HUES6 (cell line): ENCODE measurements at regions not wholly inside any gene's neighbourhood (a gene's known extent, or its start where the extent isn't known, plus 50 kb on each side); places are given as distances from the start of the nearest gene placed in this dataset.

Source experiments
- H3K27ac ChIP-seq: 2 replicates; pipeline ENCODE4 v1.7.0; 2013; ENCODE audit warnings: low read depth, mild to moderate bottlenecking, low read length, inconsistent platforms
- H3K27me3 ChIP-seq: 2 replicates; pipeline ENCODE4 v1.6.1; 2013; ENCODE audit warnings: low read length; ENCODE audit not compliant: control insufficient read depth, insufficient read depth
- H3K36me3 ChIP-seq: 2 replicates; pipeline ENCODE4 v1.6.1; 2013; ENCODE audit warnings: low read length; ENCODE audit not compliant: control insufficient read depth, insufficient read depth
- H3K4me1 ChIP-seq: 2 replicates; pipeline ENCODE4 v1.6.1; 2013; ENCODE audit warnings: low read length; ENCODE audit not compliant: control insufficient read depth, insufficient read depth
- H3K4me3 ChIP-seq: 2 replicates; pipeline ENCODE4 v1.5.1; 2013; ENCODE audit warnings: low read depth, low read length
- H3K9ac ChIP-seq: one replicate; pipeline ENCODE4 v1.6.1; 2013; ENCODE audit warnings: mild to moderate bottlenecking, low read length
- H3K9me3 ChIP-seq: 2 replicates; pipeline ENCODE4 v1.6.1; 2013; ENCODE audit warnings: low read depth, low read length; ENCODE audit not compliant: control insufficient read depth, insufficient read depth

DNA sequence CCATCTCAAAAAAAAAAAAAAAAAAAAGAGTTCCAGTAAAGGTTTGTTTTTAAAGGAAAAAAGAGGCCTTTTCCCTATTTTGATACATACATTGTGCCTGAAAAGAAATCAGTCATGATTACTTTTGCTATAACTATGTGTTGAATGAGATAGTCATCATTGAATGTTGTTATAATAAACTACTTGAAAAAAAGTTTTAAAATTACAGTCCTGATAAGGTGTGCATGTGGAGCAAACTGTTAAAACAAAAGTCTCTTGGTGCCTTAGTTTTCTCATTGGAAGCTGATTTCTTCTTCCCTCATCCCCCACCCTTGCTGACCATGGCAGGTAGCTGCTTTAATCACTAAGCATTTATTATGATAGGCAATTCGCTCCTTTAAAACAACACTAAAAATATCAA, 172.3 kb upstream of the TBCA start:
- Histone ChIP-seq H3K4me3 (no peak overlapping the region), H3K9ac (no peak overlapping the region), H3K27ac (no peak overlapping the region), H3K27me3 (peaks cover 11% of the 10 kb centered on the region; the same call in 1 of the 2 replicates), H3K36me3 (no peaks in the 10 kb centered on the region), H3K9me3 (no peaks in the 10 kb centered on the region), H3K4me1 (no peaks in the 10 kb centered on the region)

DNA sequence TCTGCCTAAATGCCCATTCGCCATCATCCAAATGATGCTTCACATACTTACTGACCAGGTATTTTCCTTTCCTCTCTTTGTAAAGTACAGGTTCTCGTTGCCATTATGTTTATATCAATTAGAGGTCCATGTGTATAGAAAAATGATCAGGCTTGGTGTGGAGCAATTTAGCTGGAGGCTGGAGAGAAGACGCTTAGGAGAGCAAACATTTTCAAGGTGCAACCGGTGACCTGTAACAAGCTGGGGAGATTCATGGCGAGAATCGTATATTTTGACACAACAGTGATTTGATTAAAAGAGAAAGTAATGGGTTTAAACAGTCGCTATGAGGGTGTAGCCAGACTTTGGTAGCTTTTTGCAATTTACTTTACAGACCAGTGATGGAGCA, 170.9 kb upstream of the TBCA start:
- H3K9ac ChIP-seq = no peak overlapping the region
- H3K36me3 ChIP-seq = no peaks in the 10 kb centered on the region
- H3K4me3 ChIP-seq = no peak overlapping the region
- H3K9me3 ChIP-seq = no peaks in the 10 kb centered on the region
- H3K4me1 ChIP-seq = no peaks in the 10 kb centered on the region
- H3K27ac ChIP-seq = no peak overlapping the region
- H3K27me3 ChIP-seq = peaks cover 8% of the 10 kb centered on the region; the same call in 1 of the 2 replicates

DNA sequence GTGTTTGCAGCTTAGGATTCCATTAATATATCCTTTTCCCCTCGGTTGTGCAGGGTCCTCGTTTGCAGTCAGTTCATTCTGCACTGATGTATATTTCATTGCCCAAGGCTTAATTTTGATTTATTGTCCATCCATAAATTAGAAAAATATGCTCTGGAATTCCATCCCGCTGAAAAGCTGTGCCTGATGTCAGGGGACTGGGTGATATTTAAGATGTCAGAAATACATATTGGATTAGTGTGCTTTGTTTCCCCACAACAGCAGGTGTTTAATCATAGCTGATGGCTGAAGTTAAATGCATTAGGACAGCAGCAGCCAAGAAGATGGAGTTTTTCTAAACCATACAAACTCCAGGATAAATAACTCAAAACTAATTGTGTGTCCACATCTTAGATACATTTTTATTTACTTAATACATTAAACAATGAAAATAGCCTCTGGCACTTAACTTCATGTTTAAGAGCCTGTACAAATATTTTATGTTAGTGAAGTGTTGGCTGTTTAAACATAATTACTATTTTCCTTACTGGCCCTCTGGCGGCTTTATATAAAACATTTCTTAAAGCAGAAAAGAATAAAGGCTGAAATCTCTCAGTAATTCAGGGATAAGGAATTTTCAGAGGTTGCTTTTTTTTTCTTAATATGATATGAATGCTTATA, 170.4 kb upstream of the TBCA start:
- Histone ChIP-seq H3K27me3 (peaks cover 4% of the 10 kb centered on the region; the same call in 1 of the 2 replicates), H3K9me3 (no peaks in the 10 kb centered on the region), H3K27ac (no peak overlapping the region), H3K4me1 (no peaks in the 10 kb centered on the region), H3K4me3 (no peak overlapping the region), H3K9ac (no peak overlapping the region), H3K36me3 (no peaks in the 10 kb centered on the region)

DNA sequence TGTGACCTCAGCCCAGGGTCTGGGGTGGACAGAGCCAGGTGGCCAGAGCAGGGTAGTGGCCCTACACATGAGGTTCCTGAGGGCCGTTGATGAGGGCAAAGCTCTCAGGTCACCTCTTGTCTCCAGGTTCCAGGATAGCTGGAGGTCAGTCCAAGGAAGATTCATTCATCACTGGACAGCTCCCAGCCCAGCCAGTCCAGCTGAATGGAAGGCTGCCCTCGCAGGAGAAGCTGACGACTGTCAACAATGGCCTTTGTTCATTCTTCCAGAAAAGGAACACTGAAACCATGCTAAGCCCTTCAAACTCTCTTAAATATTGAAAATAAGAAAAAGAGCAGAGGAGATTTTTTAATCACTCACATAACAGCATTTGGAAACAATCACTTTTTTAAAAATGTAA, 169.7 kb upstream of the TBCA start:
- no peaks in the 10 kb centered on the region for H3K4me1 ChIP-seq
- H3K27ac ChIP-seq = no peak overlapping the region
- no peaks in the 10 kb centered on the region for H3K36me3 ChIP-seq
- H3K9me3 ChIP-seq = no peaks in the 10 kb centered on the region
- no peak overlapping the region for H3K9ac ChIP-seq
- no peak overlapping the region for H3K4me3 ChIP-seq
- H3K27me3 ChIP-seq = no peaks in the 10 kb centered on the region; the same call in 1 of the 2 replicates

DNA sequence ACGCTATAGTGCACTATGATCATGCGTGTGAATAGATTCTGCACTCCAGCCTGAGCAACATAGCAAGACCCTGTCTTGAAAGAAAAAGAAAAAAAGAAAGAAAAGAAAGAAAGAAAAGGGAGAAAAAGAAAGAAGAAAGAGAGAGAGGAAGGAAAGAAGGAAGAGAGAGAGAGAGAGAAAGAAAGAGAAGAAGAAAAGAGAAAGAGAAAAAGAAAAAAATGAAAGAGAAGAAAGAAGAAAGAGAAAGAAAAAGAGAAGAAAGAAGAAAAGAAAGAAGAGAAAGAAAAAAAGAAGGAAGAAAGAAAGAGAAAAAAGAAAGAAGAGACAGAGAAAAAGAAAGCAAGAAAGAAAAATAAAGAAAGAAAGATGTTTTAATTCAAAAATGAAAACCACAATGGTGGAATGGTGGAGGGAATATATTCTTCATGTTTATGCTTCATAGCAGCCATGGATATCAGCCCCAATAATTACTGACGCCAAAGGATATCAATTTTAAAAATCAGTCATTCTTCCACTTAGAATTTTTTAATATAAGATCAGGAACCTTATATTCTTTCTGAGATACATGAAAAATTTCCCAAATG, 168.7 kb upstream of the TBCA start:
- no peaks in the 10 kb centered on the region for H3K36me3 ChIP-seq
- H3K27me3 ChIP-seq = no peaks in the 10 kb centered on the region; the same call in 1 of the 2 replicates
- H3K9ac ChIP-seq = no peak overlapping the region
- H3K27ac ChIP-seq = no peak overlapping the region
- no peak overlapping the region for H3K4me3 ChIP-seq
- H3K9me3 ChIP-seq = no peaks in the 10 kb centered on the region; the same call in 1 of the 2 replicates
- no peaks in the 10 kb centered on the region for H3K4me1 ChIP-seq

DNA sequence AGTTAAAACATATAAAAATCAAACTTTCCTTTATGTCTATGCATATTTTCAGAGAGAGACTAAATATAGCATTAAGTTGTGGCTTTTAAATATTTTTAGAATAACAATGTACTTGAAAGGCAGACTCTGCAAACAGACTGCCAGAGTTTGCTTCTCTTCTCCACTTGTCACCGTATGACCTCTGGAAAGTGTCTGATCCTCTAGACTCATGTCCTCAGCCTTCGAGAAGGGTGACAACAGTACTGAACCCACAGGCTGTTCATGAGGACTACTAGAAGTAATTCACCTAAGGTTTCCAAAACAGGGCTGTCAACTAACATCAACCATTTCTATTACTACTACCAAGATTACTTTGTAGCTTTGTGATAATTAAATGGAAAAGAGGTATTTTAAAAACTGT, 167.7 kb upstream of the TBCA start:
- H3K4me3 ChIP-seq = no peak overlapping the region
- no peaks in the 10 kb centered on the region for H3K36me3 ChIP-seq
- no peaks in the 10 kb centered on the region; the same call in 1 of the 2 replicates for H3K9me3 ChIP-seq
- no peaks in the 10 kb centered on the region; the same call in 1 of the 2 replicates for H3K27me3 ChIP-seq
- H3K4me1 ChIP-seq = no peaks in the 10 kb centered on the region
- no peak overlapping the region for H3K27ac ChIP-seq
- no peak overlapping the region for H3K9ac ChIP-seq

DNA sequence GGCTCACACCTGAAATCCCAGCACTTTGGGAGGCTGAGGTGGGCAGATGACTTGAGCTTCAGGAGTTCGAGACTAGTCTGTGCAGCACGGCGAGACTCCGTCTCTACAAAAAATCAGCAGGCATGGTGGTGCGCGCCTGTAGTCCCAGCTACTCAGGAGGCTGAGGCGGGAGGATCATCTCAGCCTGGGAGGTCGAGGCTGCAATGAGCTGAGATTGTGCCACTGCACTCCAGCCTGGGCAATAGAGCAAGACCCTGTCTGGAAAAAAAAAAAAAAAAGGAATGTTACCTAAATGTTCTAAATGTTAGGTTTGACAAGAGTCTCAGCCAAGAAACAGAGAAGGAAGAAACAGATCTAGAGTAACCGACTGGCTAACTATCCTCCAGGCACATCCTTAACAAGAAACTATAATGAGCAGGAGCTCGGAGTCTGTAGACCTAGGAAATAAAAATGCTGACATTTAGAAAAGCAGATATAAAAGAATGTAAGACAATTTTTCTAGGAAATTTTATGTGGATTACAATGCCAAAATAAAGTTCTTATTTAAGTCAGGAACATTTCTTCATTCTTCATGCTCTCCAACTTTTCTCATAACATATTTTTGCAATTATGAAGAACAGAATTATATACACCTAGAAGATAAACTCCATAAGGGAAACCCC, 166.6 kb upstream of the TBCA start:
- Histone ChIP-seq H3K36me3 (no peaks in the 10 kb centered on the region), H3K4me3 (no peak overlapping the region), H3K9ac (no peak overlapping the region), H3K4me1 (no peaks in the 10 kb centered on the region), H3K27me3 (no peaks in the 10 kb centered on the region; the same call in 1 of the 2 replicates), H3K9me3 (no peaks in the 10 kb centered on the region; the same call in 1 of the 2 replicates), H3K27ac (no peak overlapping the region)

DNA sequence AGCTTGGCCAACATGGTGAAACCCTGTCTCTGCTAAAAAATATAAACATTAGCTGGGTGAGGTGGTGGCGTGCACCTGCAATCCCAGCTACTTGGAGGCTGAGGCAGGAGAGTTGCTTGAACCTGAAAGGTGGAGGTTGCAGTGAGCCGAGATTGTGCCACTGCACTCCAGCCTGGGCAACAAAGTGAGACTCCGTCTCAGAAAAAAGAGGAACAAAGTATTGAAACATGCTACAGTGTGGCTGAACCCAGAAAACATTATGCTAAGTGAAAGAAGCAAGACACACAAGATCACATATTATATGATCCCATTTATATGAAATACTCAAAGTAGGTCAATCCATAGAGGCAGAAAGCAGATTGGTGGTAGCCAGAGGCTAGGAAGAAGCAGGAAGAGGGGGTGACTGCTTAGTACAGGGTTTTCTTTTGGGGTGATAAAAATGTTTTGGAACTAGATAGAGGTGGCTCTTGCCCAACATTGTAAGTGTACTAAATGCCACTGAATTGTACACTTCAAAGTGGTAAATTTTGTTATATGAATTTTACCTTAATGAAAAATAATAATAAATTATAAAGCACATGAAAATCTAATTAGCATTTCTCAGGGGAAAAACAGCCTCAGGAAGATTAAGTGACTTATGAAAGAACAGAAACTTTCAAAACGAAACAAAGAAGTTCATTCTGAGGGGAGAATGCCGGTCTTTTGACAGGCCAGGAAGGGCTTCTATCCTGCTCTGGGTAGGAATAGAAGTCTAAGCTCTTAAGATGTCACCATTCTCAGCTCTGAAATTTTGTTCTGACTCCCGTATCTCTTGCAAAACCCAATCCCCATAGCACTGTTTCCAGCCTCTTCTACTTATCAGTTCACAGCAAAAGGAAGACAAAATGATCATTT, 161.1 kb upstream of the TBCA start:
- no peak overlapping the region for H3K4me3 ChIP-seq

DNA sequence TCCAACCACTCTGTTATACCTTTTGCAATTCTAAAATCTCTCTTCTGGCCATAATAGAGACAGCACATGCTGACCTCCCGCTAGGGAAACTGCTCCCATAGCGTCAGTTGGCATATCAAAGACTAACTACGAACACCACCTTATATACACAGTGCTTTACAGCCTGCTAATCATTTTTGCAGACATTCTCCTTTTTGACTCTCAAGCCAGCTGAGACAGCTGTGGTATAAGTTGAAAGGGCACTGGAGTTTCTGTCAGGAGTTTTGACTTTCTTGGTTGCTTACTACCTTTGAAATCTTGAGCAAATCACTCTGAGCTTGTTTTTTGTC, 160.2 kb upstream of the TBCA start:
- Histone ChIP-seq H3K4me1 (no peaks in the 10 kb centered on the region), H3K27me3 (peaks cover 5% of the 10 kb centered on the region), H3K27ac (no peak overlapping the region), H3K9ac (no peak overlapping the region), H3K4me3 (no peak overlapping the region), H3K9me3 (no peaks in the 10 kb centered on the region; the same call in 1 of the 2 replicates), H3K36me3 (no peaks in the 10 kb centered on the region)

More for the DNA sequence above, 161.1 kb upstream of the TBCA start:
- H3K36me3 ChIP-seq = no peaks in the 10 kb centered on the region
- H3K27me3 ChIP-seq = peaks cover 2% of the 10 kb centered on the region
- H3K9ac ChIP-seq = no peak overlapping the region
- H3K9me3 ChIP-seq = no peaks in the 10 kb centered on the region; the same call in 1 of the 2 replicates
- H3K27ac ChIP-seq = no peak overlapping the region
- H3K4me1 ChIP-seq = no peaks in the 10 kb centered on the region

DNA sequence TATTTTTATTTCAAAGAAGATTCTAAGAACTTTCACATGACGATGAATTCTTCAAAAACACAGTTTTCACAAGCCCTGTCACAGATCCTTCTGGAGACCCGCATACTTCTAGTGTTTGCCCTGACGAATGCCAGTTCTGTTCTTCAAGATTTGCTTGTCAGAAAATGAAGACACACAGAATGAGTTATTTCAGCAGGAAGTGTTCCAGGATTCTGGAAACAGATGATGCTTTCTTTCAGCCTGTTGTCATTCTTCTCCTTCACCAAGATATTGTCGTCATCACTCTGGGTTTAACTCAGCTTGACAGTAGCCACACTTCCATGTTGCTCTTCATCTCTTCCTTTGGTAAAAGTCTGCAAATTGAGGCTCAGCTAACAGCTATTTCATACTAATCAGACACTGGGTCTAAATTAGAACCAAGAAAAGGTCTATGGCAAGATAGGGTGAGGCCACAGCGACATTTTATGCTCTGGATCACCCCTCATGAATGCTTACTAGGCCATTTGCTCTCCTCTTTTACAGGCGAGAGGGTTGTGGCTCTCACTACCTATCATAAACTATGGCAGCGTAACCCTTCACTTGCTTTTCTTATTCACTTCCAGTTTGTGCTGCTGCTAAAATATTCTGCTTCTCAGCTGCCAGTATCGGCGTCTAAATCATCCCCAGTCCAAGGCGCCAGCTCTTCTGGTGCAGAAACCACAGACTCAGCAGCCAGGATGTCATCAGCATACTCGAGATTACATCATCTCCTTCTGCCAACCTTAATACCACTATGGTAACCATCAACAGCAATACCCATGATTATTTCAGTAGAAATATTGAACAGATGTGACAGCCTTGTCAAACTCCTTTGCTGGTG, 159.6 kb upstream of the TBCA start:
- Histone ChIP-seq H3K27me3 (peaks cover 5% of the 10 kb centered on the region), H3K9me3 (no peaks in the 10 kb centered on the region; the same call in 1 of the 2 replicates), H3K27ac (no peak overlapping the region), H3K36me3 (no peaks in the 10 kb centered on the region), H3K4me1 (no peaks in the 10 kb centered on the region), H3K9ac (no peak overlapping the region), H3K4me3 (no peak overlapping the region)
